AG08395 (cell line): ENCODE measurements at regions not wholly inside any gene's neighbourhood (a gene's known extent, or its start where the extent isn't known, plus 50 kb on each side); places are given as distances from the start of the nearest gene placed in this dataset.

Experiments
- DNase-seq: peaks from one replicate; pipeline ENCODE4 v3.0.0; 2012; ENCODE audit warnings: mixed read lengths, low spot score

DNA sequence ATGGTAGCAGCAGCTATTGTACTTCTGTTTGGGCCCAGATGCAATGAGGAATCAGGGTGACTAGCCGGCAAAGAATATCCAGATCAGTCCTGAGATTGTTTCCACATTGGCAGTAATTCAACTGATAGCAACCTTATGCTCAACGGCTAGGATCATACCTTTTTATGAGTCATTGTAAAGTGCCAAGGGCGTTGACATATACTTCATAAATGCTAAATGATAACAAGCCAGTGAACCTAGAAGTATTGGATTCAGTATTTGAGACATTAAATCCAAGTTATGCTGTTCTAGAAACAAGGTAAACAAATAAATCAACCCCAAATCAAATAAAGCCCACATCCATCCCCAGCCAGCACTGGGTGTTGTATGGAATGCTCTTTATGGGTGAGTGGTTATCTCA lies 207.1 kb upstream of the ZFHX3 start:
- DNase-seq: no peak

DNA sequence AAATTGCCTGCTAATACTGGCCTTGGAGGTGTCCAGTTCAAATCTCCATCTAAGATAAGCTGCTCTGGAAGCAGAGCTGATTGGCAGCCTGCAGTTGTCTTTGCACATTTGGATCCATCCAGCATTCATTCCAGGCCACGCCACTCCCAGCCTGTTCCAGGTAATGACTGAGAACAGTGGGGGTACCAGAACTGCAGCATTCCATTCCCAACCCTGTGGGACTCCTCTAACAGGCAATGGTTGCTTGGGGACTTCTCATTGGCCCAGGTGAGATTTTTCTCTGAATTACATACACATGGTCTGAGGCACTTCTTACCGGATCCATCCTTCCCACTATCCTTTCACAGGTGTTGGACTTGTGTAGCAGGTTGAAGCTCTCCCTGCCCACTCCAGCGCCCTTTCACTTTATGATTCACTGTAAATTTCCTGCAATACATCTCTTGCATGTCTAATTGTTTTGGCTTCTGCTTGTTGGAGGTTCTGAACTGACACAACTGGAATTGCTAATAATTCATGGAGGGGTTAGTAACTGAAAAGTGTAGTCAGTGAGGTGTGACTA lies 206.1 kb upstream of the ZFHX3 start:
- DNase-seq: no peak

DNA sequence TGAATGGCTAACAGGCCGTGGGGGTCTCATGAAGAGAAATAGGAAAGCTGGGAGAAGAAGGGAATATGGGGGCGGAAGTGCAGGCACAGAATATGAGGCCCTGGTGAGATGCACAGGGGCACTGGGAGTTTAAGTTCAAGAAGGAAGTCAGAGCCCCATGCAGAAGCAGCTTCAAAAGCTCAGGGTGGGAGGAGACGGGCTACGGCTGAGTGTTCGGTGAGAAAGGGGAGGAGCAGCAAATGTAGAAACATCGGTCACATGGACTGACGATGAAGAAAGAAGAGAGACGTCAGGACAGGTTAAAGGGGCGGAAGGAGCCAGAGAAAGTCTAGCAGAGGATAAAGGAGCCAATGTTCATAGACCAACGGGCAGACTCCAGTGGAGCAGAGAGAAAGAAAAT lies 204.5 kb upstream of the ZFHX3 start:
- DNase-seq: no peak

DNA sequence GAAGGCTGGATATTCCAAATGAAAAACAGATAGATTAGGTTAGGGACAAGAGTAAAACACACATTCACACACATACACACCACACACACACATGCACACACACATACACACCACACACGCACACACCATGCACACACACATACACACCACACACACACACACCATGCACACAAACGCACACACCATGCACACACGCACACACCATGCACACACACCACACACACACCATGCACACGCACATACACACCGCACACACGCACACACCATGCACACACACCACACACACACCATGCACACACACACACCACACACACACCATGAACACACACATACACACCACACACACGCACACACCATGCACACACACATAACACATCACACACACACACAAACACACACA lies 203.7 kb upstream of the ZFHX3 start:
- no peak for DNase-seq

DNA sequence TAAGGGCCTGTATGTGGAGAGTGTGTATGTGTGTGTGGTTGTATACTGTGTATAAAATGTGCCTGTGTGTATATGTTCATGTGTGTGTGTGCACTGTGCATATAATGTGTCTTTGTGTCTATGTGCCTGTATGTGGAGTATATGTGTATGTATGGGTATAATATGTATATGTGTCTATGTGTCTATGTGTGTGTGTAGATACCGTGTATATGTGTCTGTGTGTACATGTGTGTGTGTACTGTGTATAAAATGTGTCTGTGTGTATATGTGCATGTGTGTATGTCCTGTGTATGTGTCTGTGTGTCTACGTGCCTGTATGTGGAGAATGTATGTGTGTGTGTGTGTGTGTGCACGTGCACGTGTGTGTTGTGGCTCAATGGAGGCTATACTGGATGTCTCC lies 200.4 kb upstream of the ZFHX3 start:
- no peak for DNase-seq

DNA sequence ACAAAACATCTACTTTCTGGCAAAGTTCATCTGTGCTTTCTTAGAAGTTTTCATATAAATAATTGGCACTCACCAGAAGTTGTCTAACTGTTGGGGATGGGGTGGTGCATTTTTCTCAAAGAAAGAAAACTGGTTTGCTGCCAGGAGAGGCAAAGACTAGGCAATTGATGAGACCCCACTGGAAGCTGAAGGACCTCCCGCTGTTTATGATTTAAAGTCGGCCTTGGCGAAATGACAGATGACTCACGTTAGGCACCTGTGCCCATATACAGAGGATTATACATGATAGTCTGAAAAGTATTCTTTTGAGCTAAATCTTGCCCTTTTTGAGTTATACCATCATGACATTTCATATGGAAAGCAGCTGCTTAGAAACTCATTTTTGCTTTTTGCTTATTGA lies 193.0 kb upstream of the ZFHX3 start:
- no peak for DNase-seq

DNA sequence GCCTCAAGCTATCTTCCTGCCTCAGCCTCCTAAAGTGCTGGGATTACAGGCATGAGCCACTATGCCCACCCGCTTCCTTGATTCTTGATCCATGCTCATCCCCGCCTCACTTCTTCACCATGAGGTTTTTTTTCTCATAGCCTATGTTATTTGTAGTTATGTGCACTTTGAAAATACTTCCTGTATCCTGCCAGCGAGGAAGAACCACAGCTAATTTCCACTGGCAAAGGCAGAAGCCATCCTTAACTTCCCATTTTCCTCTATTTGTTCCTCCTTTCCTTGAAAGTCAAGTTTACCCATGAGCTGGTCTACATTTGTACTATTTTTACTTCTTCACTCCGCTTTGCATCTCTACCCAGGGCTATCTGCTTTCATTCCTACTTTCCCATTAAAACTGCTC lies 189.7 kb upstream of the ZFHX3 start:
- DNase-seq: no peak

DNA sequence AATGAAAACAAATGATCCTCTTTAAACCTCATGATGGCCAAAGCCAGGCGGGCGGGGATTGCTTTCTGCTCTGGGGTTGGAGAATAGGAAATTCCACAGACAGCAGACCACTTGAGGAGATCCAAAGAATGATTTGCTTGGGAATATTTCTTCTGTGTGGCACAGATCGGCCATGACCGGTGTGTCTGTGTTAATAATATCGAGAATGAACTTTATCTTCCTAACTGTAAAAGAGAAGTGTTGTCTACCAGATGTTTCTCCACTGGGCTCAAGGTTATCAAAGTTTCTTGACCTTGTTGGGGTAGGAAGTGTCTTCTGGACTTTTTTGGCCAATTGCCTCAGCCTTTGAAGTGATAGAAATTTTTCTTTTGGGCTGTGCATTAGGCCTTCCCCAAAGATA lies 186.6 kb upstream of the ZFHX3 start:
- DNase-seq: no peak

DNA sequence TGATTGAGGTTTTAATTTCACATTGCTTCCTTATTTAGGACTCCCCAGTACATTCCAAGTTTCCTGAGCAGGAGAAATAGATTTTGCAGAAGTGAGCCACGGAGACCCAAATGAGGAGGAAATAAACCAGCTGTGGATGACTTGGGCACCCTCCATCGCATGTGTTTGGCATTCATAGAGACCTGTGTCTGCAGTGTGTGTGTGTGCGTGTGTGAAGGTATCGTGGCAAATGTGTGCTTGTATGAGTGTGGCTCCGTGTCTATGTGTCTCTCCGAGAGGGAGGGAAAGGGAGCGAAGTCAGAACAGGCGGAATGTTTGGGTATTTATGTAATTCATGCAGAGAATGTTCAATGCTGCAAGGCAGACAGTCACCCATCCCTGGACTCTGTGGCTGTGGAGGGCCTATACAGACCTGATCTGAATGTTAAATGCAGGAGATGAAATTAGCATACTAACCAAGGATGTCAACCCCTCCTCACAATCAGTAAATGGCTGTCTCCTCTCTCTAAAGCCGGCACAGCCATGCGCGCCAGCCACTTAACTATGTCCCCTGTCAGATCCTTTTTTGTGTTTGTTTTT lies 186.0 kb upstream of the ZFHX3 start:
- no peak for DNase-seq

DNA sequence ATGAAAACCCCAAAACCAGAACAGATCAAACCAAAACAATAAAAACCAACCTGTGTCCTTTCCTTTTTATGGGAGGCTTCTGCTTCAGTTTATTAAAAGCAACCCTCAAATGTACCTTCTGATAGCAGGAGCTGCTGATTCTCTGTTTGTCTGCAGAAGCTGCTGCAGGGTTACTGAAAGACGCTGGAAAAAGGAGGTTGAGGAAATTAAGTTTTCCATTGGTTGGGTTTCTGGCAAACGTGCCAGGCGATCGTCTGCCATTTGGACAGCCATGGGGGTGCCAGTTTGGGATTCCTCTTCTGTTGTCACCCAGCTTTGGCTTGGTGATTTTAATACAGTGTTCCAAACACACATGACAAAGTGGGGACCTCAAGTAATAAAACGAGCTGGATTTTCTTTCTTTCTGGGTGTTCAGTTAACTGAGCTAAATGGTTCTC lies 185.4 kb upstream of the ZFHX3 start:
- no peak for DNase-seq

DNA sequence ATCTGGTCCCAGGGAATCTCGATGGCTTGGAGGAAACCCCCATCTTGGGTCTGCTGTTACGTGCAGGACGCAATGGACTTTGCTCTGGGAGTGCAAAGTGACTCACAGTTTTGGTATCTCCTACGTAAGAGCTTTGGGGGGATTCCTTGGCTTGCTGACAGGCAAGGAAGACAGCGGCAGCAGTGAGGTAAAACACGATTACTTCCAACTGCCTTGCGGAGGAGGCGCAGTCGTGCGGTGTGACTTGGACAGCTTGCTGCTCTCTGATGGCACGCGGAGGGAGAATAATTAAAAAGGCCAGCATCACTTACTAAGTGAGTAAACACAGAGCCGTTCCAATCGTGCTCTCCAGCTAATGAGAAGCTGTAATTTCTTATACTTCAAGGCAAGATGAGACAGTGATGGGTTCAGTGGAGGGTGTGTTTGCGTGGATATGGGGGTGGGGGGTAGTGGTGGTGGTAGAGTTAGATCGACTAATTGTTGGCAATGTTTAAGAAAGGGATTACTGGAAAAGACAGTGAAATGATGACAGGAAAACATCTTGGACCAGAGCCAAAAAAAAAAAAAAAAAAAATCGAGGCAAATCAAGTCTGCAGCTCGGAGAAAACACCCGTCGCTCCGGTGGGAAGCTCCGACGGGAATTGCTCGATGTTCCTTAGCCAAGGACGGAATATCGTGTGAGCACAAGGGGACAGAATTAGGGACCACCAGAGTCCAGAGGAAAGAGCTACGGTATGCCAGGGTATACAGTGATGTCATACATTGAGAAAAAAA lies 184.8 kb upstream of the ZFHX3 start:
- DNase-seq: peak; percentile 46

DNA sequence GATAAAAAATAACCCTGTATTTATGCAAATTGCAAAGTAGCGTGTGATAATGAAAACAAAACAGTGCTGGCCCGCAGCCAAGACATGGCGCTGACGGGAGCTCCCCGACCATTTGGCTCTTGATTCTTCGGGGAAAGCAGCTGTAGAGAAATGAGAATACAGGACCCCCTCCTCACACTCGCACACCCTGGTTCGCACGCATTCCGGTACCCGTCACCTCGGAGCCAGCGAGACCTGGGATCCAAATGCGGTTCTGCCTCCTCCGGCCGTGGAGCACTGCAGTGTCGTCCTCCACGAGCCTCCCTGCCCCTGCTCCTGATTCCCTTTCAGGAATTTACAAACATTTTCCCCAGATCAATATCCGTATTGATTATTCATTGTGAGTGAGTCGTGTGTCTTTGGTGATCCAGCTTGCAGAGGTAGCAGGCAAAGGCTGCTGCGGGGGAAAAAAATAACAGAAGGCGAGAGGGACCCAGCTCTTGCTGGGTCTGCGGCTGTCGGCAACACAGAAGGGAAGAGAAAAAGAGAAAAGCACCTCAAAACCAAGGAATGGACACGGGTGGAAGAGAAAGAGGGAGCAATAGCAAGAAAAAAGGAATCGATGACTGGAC lies 184.1 kb upstream of the ZFHX3 start:
- DNase-seq: no peak

DNA sequence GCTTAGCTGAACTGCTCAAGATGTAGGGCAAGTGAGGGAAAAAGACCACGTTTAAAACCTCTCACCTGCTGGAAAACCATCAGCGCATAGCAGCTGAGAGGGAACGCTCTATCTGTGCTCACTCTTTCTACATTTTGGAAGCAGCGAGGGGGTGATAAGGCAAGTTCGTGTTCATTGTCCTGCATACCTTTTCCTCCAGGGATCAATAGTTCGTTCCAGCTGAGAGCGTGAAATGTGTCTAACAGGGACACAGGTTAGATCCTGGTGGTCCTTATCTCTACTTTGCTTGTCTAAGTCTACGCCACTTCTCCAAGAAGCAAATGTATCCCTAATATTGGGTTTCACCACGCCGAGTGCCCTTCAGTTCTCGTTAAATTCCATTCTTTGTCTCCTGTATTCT lies 183.5 kb upstream of the ZFHX3 start:
- DNase-seq: no peak

DNA sequence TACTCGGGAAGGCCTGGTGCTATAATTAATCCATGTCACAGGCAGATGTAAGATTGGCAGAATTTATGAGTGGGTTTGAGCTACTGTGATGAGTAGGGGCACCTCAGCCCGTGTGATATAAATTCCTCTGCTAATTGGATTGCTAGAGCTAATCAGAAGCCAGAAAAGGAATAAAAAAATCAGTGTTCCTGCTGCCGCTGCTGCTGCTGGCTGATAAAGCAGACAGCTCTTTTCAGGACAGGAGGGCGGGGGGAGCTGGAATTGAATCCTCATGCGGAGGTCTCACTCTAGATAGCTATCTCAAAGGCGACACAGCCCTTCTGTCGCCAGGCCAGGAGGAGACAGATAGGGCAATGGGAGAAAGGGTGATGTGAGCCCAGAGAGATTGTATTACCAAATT lies 182.7 kb upstream of the ZFHX3 start:
- no peak for DNase-seq

DNA sequence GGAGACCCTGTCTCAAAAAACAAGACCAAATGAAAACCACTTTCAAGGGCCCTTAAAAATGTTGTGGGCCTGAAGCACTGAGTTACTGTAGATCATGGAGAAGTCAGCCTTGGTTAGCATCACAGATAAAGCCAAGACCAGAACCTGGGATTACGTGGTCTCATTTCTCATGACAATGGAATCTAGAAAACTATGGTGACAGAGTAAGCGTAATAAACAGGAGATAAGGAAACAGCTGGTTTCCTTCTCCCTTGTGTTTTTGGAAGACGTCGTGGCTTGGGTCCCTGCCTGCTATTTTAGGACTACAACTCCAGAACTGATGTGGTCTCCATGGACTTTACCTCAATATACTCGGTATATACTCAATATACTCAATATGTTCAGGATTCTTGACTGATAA lies 180.7 kb upstream of the ZFHX3 start:
- DNase-seq: peak; percentile 26

DNA sequence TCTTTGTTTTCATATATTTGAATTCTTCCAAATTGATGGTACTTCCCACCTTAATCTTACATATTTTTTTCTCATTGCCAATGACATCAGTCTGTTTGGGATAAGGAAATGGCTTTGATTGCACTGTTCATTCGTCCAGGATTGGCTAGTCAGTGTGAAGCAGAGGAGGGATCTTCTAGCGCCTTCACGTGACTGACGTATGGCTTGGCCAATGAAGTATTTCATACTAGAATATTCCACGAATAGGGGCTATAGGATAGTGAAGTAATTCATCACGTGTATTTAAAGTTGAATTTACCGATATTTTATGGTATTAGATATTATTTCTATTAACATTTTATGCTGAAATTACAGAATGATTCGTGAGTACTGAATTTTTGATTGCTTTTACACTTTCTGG lies 178.7 kb upstream of the ZFHX3 start:
- DNase-seq: no peak

DNA sequence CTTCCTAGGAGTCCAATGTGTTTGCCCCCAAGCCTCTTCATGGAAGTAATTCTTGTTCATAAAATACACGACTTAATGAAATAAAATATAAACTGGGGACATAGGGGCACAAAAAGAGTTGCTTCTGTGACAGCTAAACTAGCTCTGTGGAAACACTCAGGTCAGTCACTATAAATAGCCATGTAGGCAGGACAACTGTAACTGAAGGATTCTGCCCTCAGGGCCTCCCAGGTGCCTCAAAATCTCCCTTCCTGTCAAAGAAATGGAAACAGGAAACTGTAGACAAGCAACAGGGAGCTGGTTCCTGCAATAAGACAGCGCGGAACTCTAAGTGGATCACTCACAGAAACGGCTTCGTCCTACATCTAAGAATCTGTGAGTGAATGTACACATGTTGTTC lies 178.1 kb upstream of the ZFHX3 start:
- no peak for DNase-seq

DNA sequence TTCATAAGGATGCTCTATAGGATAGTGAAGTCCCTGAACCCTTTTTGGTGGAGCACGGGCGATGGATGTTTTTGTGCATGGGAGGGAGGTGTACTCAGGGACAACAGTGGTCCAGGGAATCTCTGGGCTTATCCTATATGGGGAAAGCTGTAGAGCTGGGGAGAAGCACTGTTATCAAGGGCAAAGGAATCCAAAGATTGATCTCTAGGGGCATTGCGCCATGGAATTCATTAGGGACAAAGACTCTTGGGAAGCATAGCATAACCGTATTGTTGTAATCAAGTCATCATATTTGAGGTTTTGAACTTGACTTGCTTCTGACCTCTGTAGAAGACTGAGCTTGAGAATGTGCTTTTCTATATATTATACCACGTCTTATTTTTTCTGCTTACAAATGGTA lies 172.9 kb upstream of the ZFHX3 start:
- no peak for DNase-seq

DNA sequence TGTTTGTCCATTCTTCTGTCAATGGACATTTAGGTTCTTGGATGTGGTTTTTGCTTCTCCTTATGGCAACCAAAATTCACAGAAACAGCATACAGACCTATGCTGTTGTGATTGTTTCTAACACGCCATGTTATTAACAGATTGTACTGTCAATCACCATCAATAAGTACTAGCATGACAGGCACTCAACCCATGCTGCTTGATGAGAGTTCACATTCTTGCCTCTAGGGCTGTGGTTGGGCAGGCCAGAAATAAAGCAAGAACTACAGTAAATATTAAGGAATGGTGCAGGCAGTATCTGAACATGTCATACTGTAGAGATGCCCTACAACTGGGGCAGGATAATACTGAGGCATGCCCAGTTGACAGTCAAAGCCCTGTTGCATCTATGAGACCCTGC lies 171.2 kb upstream of the ZFHX3 start:
- DNase-seq: no peak

DNA sequence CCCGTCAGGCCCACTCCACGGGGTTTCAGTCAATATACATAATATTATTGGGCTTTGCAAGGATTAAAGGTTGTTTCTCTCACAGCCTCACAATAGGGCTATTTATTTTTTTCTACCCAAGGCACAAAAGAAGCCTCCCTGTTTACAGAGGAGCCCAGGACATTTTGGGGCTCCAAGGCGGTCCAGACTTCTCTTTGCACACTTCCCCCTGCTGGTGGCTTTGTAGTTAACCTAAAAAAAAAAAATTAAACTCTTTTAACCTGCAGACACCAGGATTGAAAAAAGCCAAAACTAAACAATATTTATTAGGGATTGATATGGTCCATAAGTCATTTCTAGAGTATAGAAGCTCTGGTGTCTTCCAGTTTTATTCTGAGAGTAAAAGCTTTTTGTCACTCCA lies 169.7 kb upstream of the ZFHX3 start:
- no peak for DNase-seq

DNA sequence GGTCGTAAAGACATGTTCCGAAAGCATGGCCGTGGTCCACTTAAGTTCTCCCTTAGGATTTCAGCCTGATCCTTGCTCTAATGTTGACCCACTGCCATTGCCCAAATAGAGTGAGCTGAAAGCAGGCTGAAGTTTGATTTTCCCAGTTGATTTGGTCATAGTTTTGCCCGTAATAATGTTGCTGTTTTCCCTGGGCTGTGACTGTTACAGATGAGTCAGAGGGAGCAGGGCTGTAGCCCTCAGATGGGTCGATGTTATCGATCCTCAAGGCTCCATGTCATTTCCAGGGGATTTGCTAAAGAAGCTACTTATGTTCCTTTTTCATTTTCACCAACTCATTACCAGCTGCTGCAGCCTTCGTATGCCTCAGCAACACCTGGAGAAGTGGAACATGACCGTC lies 169.0 kb upstream of the ZFHX3 start:
- no peak for DNase-seq

DNA sequence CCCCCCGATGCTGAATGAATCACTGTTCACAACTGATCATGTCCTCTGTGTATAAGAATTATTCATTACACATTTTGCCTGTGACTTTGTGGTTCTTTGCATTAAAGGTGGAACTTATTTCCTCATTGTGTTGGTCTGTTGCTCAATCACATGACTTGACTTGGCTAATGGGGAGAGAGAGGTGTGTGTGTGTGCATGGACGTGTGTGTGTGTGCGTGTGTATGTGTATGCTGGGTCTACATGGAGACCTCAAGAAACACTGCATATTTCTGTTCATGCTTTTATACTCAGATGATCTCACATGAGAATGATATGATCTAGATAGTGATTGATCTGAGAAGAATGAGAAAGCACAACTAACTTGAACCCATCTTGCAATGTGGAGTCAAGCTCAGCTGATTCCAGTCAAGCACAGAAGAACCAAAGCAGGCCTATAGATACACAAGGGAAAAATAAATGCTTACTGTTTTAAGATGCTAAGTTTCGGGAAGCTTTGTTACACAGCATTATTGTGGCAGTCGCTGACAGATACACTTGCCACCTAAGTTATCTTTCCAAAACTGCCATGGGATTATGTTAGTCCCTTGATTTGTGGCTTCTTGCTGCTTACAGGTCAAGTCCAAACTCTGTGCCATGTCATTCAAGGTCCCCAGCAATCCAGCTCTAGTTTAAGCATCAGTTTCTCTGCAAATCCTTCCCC lies 167.9 kb upstream of the ZFHX3 start:
- DNase-seq: no peak
